GM12891 (cell line): ENCODE measurements at regions not wholly inside any gene's neighbourhood (a gene's known extent, or its start where the extent isn't known, plus 50 kb on each side); places are given as distances from the start of the nearest gene placed in this dataset.

ENCODE experiments used
- POLR2A ChIP-seq: IDR thresholded peaks from 2 replicates; pipeline ENCODE4 v1.6.1; 2011; ENCODE audit warnings: low read depth, low read length, control low read depth
- POLR2AphosphoS5 ChIP-seq: IDR thresholded peaks from 2 replicates; pipeline ENCODE4 v1.6.1; 2011; ENCODE audit warnings: low read depth, low read length, control low read depth

- no peak for TF ChIP-seq POLR2AphosphoS5
- TF ChIP-seq POLR2A: no peak
These were observed 355.9 kb upstream of the AGA start for GRCh38 chr4:177798161-177798560.
